MM.1S (cell line): ENCODE measurements at regions not wholly inside any gene's neighbourhood (a gene's known extent, or its start where the extent isn't known, plus 50 kb on each side); places are given as distances from the start of the nearest gene placed in this dataset.

Experiments
- DNase-seq: peaks from one replicate; pipeline ENCODE4 v3.0.0-alpha.2; 2015
- H2AFZ ChIP-seq: fragments of 300-600 bp; sonication (generic); 2 replicates; pipeline ENCODE4 v1.6.0; 2016; ENCODE audit warnings: antibody characterized with exemption, low read length
- H3F3A ChIP-seq: fragments of 300-600 bp; sonication (generic); 2 replicates; pipeline ENCODE4 v1.6.1; 2016; ENCODE audit warnings: mild to moderate bottlenecking, antibody characterized with exemption, low read length, moderate library complexity, mixed read lengths; ENCODE audit not compliant: insufficient read depth
- H3K27ac ChIP-seq: fragments of 300-600 bp; sonication (generic); 2 replicates; pipeline ENCODE4 v1.5.1; 2016; ENCODE audit warnings: mild to moderate bottlenecking, low read length
- H3K27me3 ChIP-seq: fragments of 300-600 bp; sonication (generic); replicated peaks from 2 replicates; pipeline ENCODE4 v1.6.0; 2016; ENCODE audit warnings: low read length; ENCODE audit not compliant: insufficient read depth
- H3K36me3 ChIP-seq: fragments of 300-600 bp; sonication (generic); replicated peaks from 2 replicates; pipeline ENCODE4 v1.6.1; 2016; ENCODE audit warnings: mild to moderate bottlenecking, low read length, mixed read lengths; ENCODE audit not compliant: insufficient read depth
- H3K4me1 ChIP-seq: fragments of 300-600 bp; sonication (generic); 2 replicates; pipeline ENCODE4 v1.6.1; 2016; ENCODE audit warnings: low read length, mixed read lengths
- H3K4me2 ChIP-seq: fragments of 300-600 bp; sonication (generic); 2 replicates; pipeline ENCODE4 v1.6.0; 2016; ENCODE audit warnings: low read depth, low read length
- H3K4me3 ChIP-seq: fragments of 300-600 bp; sonication (generic); 2 replicates; pipeline ENCODE4 v1.5.1; 2016; ENCODE audit warnings: low read length, mixed read lengths
- H3K79me2 ChIP-seq: fragments of 300-600 bp; sonication (generic); 2 replicates; pipeline ENCODE4 v1.6.1; 2016; ENCODE audit warnings: mixed run types, low read length, mixed read lengths
- H3K9ac ChIP-seq: fragments of 300-600 bp; sonication (generic); 2 replicates; pipeline ENCODE4 v1.6.1; 2016; ENCODE audit warnings: low read length, mixed read lengths
- H3K9me2 ChIP-seq: fragments of 300-600 bp; sonication (generic); replicated peaks from 2 replicates; pipeline ENCODE4 v1.6.1; 2016; ENCODE audit warnings: mild to moderate bottlenecking, low read length, mixed read lengths; ENCODE audit not compliant: insufficient read depth
- H3K9me3 ChIP-seq: fragments of 300-600 bp; sonication (generic); replicated peaks from 2 replicates; pipeline ENCODE4 v1.6.1; 2016; ENCODE audit warnings: mild to moderate bottlenecking, low read length, mixed read lengths; ENCODE audit not compliant: insufficient read depth
- H4K20me1 ChIP-seq: fragments of 300-600 bp; sonication (generic); 2 replicates; pipeline ENCODE4 v1.6.1; 2016; ENCODE audit warnings: mild to moderate bottlenecking, low read length, moderate library complexity, mixed read lengths; ENCODE audit not compliant: insufficient read depth
- CTCF ChIP-seq: fragments of 300-600 bp; sonication (generic); IDR thresholded peaks from 2 replicates; pipeline ENCODE4 v1.5.1; 2016; ENCODE audit warnings: antibody characterized with exemption, low read length, mixed read lengths
- EZH2 ChIP-seq: fragments of 300-600 bp; sonication (generic); optimal IDR thresholded peaks from 2 replicates; pipeline ENCODE3; 2017; ENCODE audit warnings: low read depth, mild to moderate bottlenecking, antibody characterized with exemption, low read length, mixed read lengths
- EZH2phosphoT487 ChIP-seq: fragments of 300-600 bp; sonication (generic); IDR thresholded peaks from 2 replicates; pipeline ENCODE4 v1.6.1; 2018; ENCODE audit warnings: antibody characterized with exemption, low read length

- no peaks in the 10 kb centered on the region for H3K27me3 ChIP-seq
- H4K20me1 ChIP-seq = no peaks in the 10 kb centered on the region
- H3K9ac ChIP-seq = no peak overlapping the region
- H3K36me3 ChIP-seq = no peaks in the 10 kb centered on the region
- H3K9me3 ChIP-seq = no peaks in the 10 kb centered on the region
- TF ChIP-seq EZH2phosphoT487 (no peak), EZH2 (no peak), CTCF (no peak)
- H3K27ac ChIP-seq = no peak overlapping the region
- no peak overlapping the region for H3K4me2 ChIP-seq
- no peak overlapping the region for H2AFZ ChIP-seq
- H3K4me3 ChIP-seq = no peak overlapping the region
- no peaks in the 10 kb centered on the region for H3K9me2 ChIP-seq
- H3F3A ChIP-seq = no peaks in the 10 kb centered on the region
- no peaks in the 10 kb centered on the region for H3K79me2 ChIP-seq
- no peak for DNase-seq
- H3K4me1 ChIP-seq = no peaks in the 10 kb centered on the region
Observed at GRCh38 chr18:72940509-72940908, 72.7 kb upstream of the NETO1 start.

GRCh38 chr18:72935744-72936143 is 68.0 kb upstream of the NETO1 start:
- Histone ChIP-seq H3K27ac (no peak overlapping the region), H3K9me2 (no peaks in the 10 kb centered on the region), H2AFZ (no peak overlapping the region), H3K27me3 (no peaks in the 10 kb centered on the region), H3K4me2 (no peak overlapping the region), H3K9ac (no peak overlapping the region), H3K9me3 (no peaks in the 10 kb centered on the region), H3K4me3 (no peak overlapping the region), H4K20me1 (no peaks in the 10 kb centered on the region), H3F3A (no peaks in the 10 kb centered on the region), H3K4me1 (no peaks in the 10 kb centered on the region), H3K79me2 (no peaks in the 10 kb centered on the region), H3K36me3 (no peaks in the 10 kb centered on the region)
- DNase-seq = no peak
- TF ChIP-seq EZH2 (no peak), EZH2phosphoT487 (no peak), CTCF (no peak)

GRCh38 chr18:72922895-72923294 is 55.1 kb upstream of the NETO1 start:
- Histone ChIP-seq H3K9me3 (no peaks in the 10 kb centered on the region), H4K20me1 (no peaks in the 10 kb centered on the region), H3K36me3 (no peaks in the 10 kb centered on the region), H3F3A (no peaks in the 10 kb centered on the region), H3K27me3 (no peaks in the 10 kb centered on the region), H3K4me3 (no peak overlapping the region), H3K79me2 (no peaks in the 10 kb centered on the region), H2AFZ (no peak overlapping the region), H3K4me2 (no peak overlapping the region), H3K27ac (no peak overlapping the region), H3K4me1 (no peaks in the 10 kb centered on the region), H3K9ac (no peak overlapping the region), H3K9me2 (no peaks in the 10 kb centered on the region)
- TF ChIP-seq EZH2 (no peak), EZH2phosphoT487 (no peak), CTCF (no peak)
- no peak for DNase-seq
